OCI-LY7 (cell line): ENCODE measurements at regions not wholly inside any gene's neighbourhood (a gene's known extent, or its start where the extent isn't known, plus 50 kb on each side); places are given as distances from the start of the nearest gene placed in this dataset.

Experiments
- EZH2phosphoT487 ChIP-seq: fragments of 200-600 bp; sonication (generic); IDR thresholded peaks from 2 replicates; pipeline ENCODE4 v1.6.1; 2018; ENCODE audit warnings: low read depth, borderline replicate concordance, mild to moderate bottlenecking, mixed run types, antibody characterized with exemption, low read length, moderate library complexity, mixed read lengths
- TF ChIP-seq, protein P1 (sequence below): fragments of 200-600 bp; sonication (generic); conservative IDR thresholded peaks from 2 replicates; pipeline ENCODE4 v1.5.1; 2014; ENCODE audit warnings: mild to moderate bottlenecking, antibody characterized with exemption, low read length, moderate library complexity, mixed read lengths

DNA sequence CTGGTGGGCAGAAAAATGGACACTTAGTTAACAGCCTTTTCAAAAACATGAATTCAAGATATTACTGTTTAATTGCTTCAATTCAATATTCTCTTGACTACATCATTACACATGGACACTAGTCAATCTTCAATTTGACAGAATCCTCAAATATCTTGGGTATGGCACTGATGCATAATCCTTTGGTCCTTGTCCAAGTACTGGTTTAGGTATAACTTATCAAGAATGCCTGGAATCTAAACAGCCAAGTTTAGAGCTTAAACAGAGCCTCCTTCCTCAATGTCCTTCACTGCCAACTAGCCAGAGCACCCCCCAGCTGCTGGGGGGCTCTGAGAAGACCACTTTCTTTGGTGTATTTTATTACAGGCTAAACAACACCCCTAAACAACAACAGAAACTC, 61.6 kb upstream of the ERCC6L2 start:
- TF ChIP-seq, protein P1, sequence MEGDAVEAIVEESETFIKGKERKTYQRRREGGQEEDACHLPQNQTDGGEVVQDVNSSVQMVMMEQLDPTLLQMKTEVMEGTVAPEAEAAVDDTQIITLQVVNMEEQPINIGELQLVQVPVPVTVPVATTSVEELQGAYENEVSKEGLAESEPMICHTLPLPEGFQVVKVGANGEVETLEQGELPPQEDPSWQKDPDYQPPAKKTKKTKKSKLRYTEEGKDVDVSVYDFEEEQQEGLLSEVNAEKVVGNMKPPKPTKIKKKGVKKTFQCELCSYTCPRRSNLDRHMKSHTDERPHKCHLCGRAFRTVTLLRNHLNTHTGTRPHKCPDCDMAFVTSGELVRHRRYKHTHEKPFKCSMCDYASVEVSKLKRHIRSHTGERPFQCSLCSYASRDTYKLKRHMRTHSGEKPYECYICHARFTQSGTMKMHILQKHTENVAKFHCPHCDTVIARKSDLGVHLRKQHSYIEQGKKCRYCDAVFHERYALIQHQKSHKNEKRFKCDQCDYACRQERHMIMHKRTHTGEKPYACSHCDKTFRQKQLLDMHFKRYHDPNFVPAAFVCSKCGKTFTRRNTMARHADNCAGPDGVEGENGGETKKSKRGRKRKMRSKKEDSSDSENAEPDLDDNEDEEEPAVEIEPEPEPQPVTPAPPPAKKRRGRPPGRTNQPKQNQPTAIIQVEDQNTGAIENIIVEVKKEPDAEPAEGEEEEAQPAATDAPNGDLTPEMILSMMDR, result no peak
- no peak for TF ChIP-seq EZH2phosphoT487
